Fibroblast of lung (primary cell): ENCODE measurements at regions not wholly inside any gene's neighbourhood (a gene's known extent, or its start where the extent isn't known, plus 50 kb on each side); places are given as distances from the start of the nearest gene placed in this dataset.

Experiments
- EZH2 ChIP-seq: IDR thresholded peaks from 2 replicates; pipeline ENCODE4 v1.5.1; 2012; ENCODE audit warnings: low read length, control low read depth, mild to moderate bottlenecking; ENCODE audit errors: missing control alignments
- TF ChIP-seq, protein P1 (sequence below), 2 donors: IDR thresholded peaks in 1 of 2; conservative IDR thresholded peaks in 1 of 2; 1 replicate in 1 of 2; 2 replicates in 1 of 2; pipeline ENCODE4 v1.5.1; 2011 to 2012; ENCODE audit warnings: low read length in 2 of 2, control low read depth in 1 of 2, inconsistent platforms in 1 of 2, low read depth in 1 of 2, mild to moderate bottlenecking in 1 of 2

DNA sequence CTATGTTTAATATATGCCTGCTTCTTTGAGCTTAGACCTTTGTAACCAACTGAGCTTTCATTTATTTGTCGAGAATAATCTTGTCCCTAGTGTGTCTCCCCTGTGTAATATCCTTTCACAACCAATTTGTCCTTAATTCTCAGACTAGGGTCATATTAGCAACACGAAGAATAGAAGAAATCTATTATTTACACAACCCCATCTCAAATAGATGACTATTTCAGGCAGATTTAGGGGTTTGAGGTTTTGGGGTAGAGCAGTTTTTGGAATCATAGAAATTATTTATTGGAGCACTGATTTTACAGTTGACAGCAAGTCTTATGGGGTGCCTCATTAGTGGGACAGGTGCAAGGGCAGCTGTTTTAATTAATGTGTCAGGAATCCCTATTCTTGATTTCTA is 91.2 kb upstream of the ANO4 start:
- TF ChIP-seq, protein P1, sequence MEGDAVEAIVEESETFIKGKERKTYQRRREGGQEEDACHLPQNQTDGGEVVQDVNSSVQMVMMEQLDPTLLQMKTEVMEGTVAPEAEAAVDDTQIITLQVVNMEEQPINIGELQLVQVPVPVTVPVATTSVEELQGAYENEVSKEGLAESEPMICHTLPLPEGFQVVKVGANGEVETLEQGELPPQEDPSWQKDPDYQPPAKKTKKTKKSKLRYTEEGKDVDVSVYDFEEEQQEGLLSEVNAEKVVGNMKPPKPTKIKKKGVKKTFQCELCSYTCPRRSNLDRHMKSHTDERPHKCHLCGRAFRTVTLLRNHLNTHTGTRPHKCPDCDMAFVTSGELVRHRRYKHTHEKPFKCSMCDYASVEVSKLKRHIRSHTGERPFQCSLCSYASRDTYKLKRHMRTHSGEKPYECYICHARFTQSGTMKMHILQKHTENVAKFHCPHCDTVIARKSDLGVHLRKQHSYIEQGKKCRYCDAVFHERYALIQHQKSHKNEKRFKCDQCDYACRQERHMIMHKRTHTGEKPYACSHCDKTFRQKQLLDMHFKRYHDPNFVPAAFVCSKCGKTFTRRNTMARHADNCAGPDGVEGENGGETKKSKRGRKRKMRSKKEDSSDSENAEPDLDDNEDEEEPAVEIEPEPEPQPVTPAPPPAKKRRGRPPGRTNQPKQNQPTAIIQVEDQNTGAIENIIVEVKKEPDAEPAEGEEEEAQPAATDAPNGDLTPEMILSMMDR (conservative IDR thresholded peaks at IDR 0.05 in 1 of 2, IDR thresholded peaks at IDR 0.05 in 1 of 2; ENCODE audit: low read depth in 1 of 2, low read length in 2 of 2): no peak
- no peak for TF ChIP-seq EZH2
